NCI-H524 (cell line): ENCODE measurements at regions not wholly inside any gene's neighbourhood (a gene's known extent, or its start where the extent isn't known, plus 50 kb on each side); places are given as distances from the start of the nearest gene placed in this dataset.
"Not testable (repeated sequence)": the region's sequence is repeated elsewhere in the genome, so short reads cannot be mapped to it uniquely, and the experiment has no call there.

Source experiments
- DNase-seq, 2 experiments: peaks; one replicate each; lab custom pipeline; 2025; lab: John Stamatoyannopoulos, UW

- DNase-seq: no peak
These were observed 135.9 kb downstream of the ITGB8 start for GRCh38 chr7:20466543-20467021.

GRCh38 chr7:20470082-20470481 is 139.4 kb downstream of the ITGB8 start:
- no peak for DNase-seq

DNA sequence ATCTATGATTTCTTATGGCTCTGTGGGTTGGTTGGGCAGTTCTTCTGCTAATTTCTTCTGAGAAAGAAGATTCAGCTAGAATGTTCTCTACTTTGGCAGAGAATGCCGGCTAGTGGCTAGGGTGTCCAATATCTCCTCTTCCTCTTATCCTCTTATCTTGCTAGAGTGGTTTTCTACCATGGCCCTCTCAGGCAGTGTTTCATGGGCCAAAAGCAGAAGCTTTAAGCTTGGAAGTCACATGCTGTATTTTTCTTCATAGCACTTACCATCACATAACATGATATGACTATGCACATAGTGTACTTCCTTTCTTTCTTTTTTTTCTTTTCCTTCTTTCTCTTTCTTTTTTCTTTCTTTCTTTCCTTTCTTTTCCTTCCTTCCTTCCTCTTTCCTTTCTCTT is 140.0 kb downstream of the ITGB8 start:
- DNase-seq: no peak

GRCh38 chr7:20474249-20474648 is 141.2 kb upstream of the ABCB5 start:
- no peak for DNase-seq

DNA sequence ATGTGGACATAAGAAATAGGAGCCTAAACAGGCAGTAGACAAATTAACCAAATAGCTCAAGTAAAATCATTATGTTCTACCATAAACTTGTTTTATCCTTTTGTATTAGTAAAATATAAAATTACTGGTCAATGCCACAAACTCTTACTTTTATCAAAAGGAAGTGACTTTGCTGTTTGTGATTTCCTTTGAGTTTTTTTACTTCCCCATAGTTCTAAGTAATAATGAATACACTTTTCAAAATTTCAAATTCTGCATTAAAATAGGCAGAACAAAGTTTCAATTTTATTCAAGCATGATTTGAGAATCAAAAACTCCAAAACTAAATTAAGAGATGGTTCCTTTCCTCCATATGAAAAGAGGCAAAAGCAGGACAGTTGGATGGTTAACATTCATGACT is 139.7 kb upstream of the ABCB5 start:
- no peak for DNase-seq

DNA sequence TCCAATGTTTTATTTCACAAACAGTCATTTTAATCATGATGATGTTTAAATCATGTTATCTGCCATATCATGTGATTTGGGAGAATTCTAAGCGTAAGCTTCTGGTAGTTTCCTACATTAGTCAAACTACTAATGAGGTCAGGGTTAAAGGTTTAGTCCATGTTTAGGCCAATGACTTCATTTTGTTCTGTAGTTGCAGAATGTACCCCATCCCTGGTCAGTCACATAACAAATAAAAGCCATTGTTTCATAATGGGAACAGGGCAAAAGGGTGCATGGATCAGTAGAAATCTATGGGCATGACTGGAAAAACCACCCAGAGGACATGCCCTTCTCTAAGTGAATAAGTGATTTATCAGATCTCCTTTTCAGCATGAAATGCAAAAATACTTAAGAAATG is 138.4 kb upstream of the ABCB5 start:
- DNase-seq: no peak

- DNase-seq: no peak
These were observed 135.8 kb upstream of the ABCB5 start for GRCh38 chr7:20479706-20480105.

GRCh38 chr7:20482071-20482470 is 133.4 kb upstream of the ABCB5 start:
- no peak for DNase-seq

DNA sequence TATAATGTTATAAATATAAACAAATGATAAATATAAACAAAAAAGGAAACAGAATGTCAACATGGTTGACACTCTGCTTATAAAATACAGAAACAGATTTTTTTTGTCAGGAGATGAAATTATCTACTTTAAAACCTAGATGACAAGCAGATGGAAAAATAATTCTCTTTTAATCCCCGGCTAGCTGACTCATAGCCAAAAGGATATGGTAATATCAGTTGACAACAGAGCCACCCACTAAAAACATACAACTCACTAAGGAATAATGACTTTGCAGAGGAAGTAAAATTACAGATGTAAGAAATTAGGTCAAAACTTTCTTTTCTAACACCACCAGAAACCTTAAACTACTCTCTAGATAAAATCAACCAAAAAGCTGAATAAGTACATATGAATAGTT is 131.1 kb upstream of the ABCB5 start:
- peak in 1 of 2 experiments; percentile 49 for DNase-seq

DNA sequence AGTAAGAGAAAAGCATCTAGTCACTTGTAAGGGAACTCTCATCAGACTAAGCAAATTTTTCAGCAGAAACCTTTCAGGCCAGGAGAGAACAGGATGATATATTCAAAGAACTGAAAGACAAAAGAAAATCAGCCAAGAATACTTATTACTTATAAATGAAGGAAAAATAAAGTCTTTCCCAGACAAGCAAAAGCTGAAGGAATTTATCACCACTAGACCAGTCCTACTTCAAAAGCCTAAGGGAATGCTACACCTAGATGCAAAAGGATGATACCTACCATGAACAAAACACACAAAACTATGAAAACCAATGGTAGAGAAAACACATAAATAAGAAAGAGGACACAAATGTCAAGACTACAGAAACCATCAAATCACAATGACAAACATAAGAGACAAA is 126.6 kb upstream of the ABCB5 start:
- no peak for DNase-seq

DNA sequence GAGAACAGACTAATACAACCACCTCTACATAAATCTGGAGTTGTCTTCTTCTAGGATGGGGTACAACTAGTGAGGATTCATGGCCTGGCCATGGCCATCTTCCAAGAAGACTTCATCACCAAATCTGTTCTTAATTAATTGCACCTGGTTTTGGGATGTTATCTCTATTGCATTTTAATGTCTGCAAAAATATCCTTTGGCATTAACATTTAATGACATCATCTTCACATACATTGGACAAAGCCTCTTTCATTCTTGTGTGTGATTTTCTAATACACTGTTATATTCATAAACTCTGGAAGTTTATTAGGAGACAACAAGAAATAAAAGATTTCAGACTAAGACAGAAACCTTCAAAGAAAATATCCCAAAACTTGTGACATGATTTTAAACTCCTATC is 124.2 kb upstream of the ABCB5 start:
- DNase-seq: no peak

DNA sequence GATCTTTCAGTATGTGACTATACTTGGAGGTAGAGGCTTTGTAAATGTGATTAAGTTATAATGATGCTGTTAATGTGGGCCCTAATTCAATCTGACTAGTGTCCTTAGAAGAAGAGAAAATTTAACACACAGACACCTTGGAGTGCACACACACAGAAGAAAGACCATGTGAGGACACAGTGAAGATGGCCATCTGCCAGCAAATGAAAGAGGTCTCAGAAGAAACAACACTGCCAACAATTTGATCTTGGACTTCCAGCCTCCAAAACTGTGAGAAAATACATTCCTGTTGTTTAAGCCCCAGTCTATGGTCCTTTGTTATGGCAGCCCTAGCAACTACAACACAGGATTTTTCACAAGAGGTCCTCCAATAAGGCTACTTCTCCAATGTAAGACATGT is 120.9 kb upstream of the ABCB5 start:
- no peak for DNase-seq

GRCh38 chr7:20501473-20501872 is 114.0 kb upstream of the ABCB5 start:
- DNase-seq: not testable (repeated sequence)

GRCh38 chr7:20503278-20503950 is 112.1 kb upstream of the ABCB5 start:
- DNase-seq: peak in 1 of 2 experiments; percentile 49

DNA sequence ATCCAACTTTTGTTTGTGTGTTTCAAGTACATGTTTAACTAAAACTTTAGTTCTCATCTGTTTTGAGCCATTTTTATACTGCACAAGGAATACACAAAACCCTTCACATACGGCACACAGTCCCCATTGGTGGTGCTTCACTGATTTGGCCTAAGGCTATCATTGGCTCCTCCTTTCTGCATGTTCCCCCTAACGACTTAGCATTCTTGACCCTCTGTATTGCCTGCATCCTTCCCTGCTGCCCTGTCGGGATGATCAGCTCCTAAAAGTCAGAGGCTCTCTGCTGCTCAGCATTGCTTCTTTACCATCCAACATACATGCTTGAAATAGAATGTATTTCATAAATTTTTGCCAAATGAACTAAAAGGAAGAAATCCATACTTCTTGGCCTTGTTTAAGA is 111.4 kb upstream of the ABCB5 start:
- DNase-seq: no peak

- no peak for DNase-seq
These were observed 109.3 kb upstream of the ABCB5 start for GRCh38 chr7:20506175-20506574.

- DNase-seq: no peak
These were observed 108.3 kb upstream of the ABCB5 start for GRCh38 chr7:20507157-20507556.

DNA sequence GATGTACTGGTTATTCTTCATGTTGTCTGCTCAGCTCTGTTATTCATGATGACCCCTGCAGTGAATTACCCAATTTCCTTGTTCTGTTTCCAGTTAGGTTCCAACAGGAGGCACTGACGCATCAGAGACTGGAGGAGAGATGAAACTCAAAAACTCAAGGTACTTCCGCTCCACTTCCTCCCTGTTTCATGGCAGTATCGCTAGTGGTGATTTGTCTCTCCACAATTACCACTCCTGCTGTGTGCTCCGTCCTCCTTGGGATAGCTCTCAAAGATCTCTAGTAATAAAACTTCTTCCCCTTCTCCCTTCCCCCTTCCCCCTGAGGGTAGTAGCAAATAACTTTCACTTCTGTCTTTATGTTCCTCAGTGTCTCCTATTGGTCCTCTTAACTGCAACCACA is 107.4 kb upstream of the ABCB5 start:
- no peak for DNase-seq

DNA sequence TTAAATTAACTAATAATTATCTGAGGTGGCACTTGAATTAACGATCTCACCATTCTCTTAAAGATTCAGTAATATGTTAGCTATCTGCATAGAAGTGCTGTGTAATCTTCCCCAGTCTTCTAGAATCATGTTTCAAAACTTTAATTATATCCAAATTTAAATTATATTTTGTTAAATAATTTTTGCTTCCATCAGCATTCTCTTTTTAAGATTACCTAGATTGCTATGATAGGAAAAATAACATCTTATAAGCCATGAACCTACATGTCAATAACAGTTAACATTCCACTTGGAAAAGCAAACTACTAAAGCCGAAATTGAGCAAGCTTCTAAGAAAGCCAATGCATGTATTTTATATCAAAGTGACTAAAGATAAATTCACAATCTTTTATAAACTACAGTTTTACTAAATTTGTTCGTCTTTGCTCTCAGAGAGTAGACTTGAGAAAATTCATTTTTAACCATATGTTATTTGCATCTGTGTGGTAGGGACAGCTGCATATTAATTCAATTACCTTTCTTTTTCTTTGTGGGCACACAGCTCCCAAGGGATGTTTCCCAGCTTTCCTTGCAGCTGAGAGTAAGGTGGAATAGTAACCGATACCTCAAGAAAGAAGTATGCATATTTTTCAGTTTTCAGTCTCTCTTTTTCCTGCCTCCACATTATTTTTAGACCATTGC is 105.4 kb upstream of the ABCB5 start:
- peak in 1 of 2 experiments; percentile 65 for DNase-seq

DNA sequence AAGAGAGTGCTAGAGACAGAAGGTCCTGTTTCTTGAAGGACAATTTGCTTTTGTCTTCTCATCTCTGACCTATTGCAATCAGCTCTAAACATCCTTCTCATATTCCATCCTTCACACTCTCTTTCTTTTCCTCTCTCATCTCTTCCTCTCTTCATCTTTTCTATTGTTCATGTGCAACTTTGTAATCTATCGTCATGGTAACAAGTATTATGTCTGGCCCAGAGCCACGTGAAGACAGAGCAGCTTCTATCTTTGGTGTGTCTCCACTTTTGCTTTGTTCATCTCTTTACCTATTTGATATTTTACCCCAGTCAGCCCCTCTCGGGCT is 104.9 kb upstream of the ABCB5 start:
- no peak for DNase-seq

DNA sequence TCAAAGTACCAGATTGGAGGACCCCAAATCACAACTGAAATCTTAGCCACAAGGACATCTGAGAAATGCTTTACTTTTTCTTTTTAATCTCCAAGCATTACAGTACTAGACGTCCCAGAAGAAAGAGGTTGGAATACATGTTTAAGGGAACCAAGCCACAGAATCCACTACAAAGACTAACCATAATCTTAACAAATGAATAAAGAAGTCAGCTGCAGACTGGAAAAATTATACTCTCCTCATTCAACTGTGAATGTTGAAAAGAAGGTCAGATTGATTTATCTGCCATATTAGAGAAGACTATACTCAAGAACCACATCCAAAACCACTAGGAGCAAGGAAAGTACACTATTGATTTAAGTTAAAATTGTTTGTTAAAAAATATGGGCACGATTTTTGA is 102.1 kb upstream of the ABCB5 start:
- DNase-seq: no peak

DNA sequence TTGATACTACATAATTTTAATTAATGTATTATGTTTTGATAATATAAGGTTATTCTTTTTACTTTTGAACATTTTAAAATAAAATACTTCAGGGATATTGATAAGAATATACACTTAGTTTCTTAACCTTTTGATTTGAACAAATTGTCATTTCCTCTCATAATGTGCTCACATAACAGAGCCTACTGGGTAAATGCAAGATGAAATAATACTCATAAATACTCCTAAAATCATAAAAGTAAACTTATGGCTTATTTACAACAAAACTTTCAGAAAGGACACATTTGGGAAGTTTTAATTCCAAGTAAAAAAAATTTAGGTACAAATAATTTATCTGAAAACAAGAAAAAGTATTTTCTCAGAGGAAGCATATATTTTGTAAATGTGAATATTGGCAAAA is 101.6 kb upstream of the ABCB5 start:
- DNase-seq: no peak

- DNase-seq: peak; percentile 75 to 92
These were observed 101.1 kb upstream of the ABCB5 start for GRCh38 chr7:20514364-20514763.

DNA sequence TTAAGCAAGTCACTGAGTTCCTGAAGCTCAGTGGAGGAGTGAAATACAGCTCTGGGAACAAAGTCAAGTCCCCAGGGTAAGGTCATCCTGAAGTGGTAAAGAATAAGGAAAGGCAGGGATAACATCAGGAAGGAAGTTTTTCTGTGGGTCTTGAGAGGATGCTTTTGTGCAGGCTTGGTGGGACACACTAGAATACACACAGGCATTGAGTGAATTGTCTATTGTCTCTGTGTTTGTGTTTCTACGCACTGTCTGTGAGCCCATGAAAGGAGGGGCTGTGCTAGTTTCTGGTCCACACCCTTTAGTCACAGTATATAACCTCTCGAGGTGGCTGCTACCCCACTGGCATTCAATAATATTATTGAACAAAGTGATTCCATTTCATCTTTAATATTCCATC is 95.8 kb upstream of the ABCB5 start:
- DNase-seq: no peak
